GM12875 (cell line): ENCODE measurements at regions not wholly inside any gene's neighbourhood (a gene's known extent, or its start where the extent isn't known, plus 50 kb on each side); places are given as distances from the start of the nearest gene placed in this dataset.

ENCODE experiments used
- H3K4me3 ChIP-seq: one replicate; pipeline ENCODE4 v1.5.1; 2011; ENCODE audit warnings: low read depth, low read length, control low read depth
- TF ChIP-seq, protein P1 (sequence below): IDR thresholded peaks from 2 replicates; pipeline ENCODE4 v1.5.1; 2011; ENCODE audit warnings: low read depth, mild to moderate bottlenecking, control low read depth, inconsistent platforms, low read length, moderate library complexity, borderline replicate concordance; ENCODE audit not compliant: insufficient read depth

DNA sequence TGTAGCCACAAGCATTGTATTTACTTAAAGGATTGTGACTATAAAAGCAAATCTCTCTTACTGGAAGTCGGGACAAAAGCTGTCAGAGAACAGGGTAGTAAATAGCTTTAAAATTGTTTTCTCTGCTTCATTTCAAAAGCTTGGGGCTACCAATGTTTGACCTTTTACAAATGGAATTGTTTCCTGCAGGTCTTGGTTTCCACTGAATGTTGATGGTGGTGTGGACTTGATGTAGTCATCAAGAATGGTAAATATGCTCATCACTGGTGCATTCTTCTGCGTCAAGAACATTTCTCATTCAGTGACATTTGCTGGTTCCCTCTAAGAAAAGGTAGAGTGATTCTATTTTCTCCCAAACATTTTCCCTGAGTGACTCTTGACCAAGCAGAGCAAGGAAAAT lies 435.4 kb upstream of the KHDRBS2 start:
- TF ChIP-seq, protein P1, sequence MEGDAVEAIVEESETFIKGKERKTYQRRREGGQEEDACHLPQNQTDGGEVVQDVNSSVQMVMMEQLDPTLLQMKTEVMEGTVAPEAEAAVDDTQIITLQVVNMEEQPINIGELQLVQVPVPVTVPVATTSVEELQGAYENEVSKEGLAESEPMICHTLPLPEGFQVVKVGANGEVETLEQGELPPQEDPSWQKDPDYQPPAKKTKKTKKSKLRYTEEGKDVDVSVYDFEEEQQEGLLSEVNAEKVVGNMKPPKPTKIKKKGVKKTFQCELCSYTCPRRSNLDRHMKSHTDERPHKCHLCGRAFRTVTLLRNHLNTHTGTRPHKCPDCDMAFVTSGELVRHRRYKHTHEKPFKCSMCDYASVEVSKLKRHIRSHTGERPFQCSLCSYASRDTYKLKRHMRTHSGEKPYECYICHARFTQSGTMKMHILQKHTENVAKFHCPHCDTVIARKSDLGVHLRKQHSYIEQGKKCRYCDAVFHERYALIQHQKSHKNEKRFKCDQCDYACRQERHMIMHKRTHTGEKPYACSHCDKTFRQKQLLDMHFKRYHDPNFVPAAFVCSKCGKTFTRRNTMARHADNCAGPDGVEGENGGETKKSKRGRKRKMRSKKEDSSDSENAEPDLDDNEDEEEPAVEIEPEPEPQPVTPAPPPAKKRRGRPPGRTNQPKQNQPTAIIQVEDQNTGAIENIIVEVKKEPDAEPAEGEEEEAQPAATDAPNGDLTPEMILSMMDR: no peak
- no peak overlapping the region for H3K4me3 ChIP-seq

DNA sequence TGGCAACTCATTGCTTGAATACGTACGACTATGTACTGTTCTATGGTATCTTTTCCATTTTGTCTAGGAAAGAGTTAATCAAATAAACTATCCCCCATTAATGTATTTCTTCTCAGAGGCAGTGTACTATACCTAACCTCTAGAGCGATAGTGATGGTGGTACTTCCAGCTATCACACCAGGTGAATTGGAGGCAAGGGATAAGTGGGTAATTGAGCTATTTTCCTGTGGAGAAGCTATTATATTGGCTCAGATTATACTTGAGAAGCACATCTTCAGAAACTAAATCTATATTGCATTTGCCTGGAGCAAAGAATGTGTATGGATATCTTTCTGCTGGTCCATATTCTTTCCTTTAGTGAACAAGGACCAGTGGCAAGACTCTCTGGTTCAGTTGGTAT lies 430.7 kb upstream of the KHDRBS2 start:
- TF ChIP-seq, protein P1: no peak
- no peak overlapping the region for H3K4me3 ChIP-seq

DNA sequence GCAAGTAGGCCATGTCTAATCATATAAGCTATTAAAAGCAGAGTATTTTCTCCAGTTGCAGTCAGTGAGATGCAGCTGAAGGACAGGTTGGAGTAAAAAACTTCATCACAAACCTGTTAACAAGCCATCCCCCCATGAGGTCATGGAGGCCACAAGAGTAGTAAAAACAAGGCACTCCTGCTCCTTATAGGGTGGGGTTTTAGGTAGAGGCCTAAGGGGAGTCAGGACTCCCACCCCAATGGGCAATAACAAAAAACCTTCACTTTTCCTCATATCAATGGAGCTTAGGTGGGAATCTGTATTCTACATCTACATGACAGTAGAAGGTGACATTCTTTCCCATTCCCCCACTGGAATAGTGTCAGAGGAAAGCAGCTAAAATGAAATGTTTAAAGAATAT lies 428.1 kb upstream of the KHDRBS2 start:
- H3K4me3 ChIP-seq: no peak overlapping the region

DNA sequence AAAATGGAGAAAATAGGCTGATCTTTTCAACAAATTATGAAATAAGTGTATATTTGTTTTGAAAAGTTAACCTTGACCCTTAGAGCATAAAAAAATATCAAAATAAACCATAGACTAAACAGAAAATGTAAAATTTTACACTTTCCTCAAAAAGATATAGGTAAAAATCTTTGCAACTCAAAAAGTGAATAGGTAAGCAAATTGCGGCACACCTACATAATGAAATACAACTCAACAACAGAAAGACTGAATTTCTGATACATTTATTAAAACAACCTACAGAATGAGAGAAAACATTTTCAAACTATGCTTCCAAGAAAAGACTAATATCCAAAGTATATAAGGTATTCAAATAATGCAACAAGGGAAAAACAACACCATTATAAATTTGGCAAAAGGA lies 425.7 kb upstream of the KHDRBS2 start:
- H3K4me3 ChIP-seq: no peak overlapping the region
- TF ChIP-seq, protein P1: no peak

More for the DNA sequence above, 428.1 kb upstream of the KHDRBS2 start:
- TF ChIP-seq, protein P1: no peak

DNA sequence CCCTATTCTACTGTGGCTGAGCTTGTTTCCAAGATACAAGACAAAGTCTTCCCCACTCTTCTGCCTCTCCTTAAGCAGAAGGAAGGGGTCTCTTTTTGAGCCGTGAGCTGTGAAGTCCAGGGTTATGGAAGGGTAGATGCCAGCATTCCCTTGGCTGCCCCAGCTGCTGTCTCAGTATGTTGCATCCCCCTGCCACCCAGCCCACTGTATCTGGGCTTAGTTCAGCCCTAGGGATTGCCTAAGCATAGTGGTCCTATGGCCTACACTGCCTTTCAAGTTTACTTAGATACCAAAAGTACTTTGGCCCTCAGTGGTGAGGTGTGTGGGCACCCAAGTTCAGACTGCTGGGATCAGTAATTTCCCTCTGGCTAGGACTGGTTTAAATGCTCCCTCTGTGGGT lies 421.9 kb upstream of the KHDRBS2 start:
- H3K4me3 ChIP-seq: no peak overlapping the region
- TF ChIP-seq, protein P1: no peak

DNA sequence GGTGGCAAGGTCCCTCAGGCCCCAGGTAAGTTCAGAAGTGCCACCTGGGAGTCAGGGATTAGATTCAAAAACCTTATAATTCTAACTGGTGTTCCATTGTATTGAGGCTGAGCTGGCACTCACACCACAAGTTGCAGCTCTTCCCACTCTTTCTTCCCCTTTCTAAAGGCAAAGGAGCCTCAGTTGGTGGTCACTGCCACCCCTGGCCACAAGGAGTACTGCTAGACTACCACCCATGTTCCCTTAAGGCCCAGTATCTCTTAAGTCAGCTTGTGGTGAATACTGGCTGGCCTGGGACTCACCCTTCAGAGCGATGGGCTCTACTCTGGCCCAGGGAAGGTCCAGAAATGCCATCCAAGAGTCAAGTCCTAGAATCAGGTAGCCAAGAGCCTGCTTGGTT lies 421.1 kb upstream of the KHDRBS2 start:
- no peak overlapping the region for H3K4me3 ChIP-seq
- TF ChIP-seq, protein P1: 0 out of 2 replicates have a peak, but pooled peaks have one; percentile 6

DNA sequence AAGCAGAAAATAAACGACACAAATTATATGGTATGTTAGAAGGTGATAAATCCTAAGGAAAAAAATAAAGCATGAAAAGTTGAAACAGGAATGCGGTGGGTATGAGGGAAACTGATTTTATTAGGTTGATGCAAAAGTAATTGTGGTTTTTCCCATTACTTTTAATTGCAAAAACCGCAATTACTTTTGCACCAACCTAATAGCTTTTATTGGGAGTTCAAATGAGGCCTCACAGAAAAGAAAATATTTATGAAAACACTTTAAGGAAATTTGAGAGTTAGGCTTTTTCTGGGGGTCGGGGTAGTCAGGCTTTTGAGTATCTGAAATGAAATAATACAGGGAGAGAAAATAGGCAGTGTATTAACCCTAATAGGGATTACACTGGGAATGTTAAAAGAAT lies 397.0 kb upstream of the KHDRBS2 start:
- TF ChIP-seq, protein P1: no peak
- H3K4me3 ChIP-seq: no peak overlapping the region
